ENCODE measurements at regions not wholly inside any gene's neighbourhood (a gene's known extent, or its start where the extent isn't known, plus 50 kb on each side); places are given as distances from the start of the nearest gene placed in this dataset.

GRCh38 chr5:169350759-169351240 lies 49.9 kb upstream of the SLIT3 start:
- DNase-seq: no peak
